GM12891 (cell line): ENCODE measurements at regions not wholly inside any gene's neighbourhood (a gene's known extent, or its start where the extent isn't known, plus 50 kb on each side); places are given as distances from the start of the nearest gene placed in this dataset.

ENCODE experiments used
- POLR2A ChIP-seq: IDR thresholded peaks from 2 replicates; pipeline ENCODE4 v1.6.1; 2011; ENCODE audit warnings: low read depth, low read length, control low read depth
- POLR2AphosphoS5 ChIP-seq: IDR thresholded peaks from 2 replicates; pipeline ENCODE4 v1.6.1; 2011; ENCODE audit warnings: low read depth, low read length, control low read depth

GRCh38 chr11:33552756-33553155 lies 147.9 kb downstream of the C11orf91 start:
- TF ChIP-seq POLR2AphosphoS5 (no peak), POLR2A (no peak)
